HG03095 (cell line): ENCODE measurements at regions not wholly inside any gene's neighbourhood (a gene's known extent, or its start where the extent isn't known, plus 50 kb on each side); places are given as distances from the start of the nearest gene placed in this dataset.

Experiments
- ATAC-seq: cut with Tn5 transposase; IDR thresholded peaks from one replicate; pipeline ENCODE4 v1.9.1; 2021; ENCODE audit warnings: moderate library complexity; ENCODE audit not compliant: unreplicated experiment

- no peak for ATAC-seq
These were observed 1256.5 kb downstream of the STIM2 start for GRCh38 chr4:28117084-28117682.

DNA sequence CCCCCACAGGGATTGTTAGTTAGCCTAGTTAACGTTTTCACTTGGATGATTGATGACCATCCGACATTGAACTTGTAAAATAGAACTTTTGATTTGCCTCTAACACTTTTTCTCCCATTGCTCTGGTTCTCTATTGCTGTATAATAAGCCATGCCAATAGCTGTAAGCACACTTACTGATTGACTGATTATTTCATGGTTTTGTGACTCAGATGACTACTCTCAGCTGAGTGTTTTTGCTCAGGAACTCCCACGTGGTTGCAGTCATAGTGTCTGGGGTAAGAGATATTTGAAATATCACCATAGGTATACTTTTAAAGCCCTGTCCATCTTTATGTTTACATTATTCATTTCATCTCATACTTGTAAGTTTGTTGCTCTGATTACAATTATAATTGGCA is 1285.5 kb downstream of the STIM2 start:
- no peak for ATAC-seq

- ATAC-seq = no peak
These were observed 1287.6 kb downstream of the STIM2 start for GRCh38 chr4:28148221-28148620.

DNA sequence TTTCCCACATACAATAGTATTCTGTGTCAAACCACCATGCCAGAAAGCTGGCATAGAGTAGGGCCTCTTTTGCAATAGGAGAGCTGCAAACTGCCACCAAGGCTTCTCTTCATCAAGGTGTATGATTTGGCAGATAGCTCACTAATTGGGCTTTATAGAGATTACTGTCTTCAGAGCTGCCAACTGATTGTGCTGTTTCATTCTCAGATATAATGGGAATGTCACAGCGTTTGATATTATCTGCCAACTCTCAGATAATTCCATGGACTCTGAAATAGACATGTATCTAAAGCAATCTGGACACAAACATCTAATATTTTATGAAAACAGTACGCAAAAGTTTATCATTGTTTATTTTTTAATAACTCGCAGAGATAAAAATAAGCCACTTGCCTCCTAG is 1289.1 kb downstream of the STIM2 start:
- ATAC-seq = no peak

DNA sequence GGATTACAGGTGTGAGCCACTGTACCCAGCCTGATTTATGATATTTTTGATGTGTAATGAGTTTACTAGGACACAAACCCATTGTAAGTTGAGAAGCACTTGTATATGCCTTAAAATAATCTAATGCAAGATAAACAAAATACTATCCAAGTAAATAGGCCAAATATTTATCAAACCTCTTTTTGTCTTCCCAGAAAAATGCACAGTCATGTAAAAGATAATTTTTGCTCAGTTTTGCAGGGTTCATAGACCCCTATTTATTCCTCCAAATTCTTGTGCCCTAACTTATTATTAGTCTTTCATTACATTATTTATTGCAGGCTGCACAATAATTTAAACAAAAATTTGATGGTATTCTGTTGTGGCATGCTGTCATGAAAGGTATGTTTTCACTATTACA is 1290.7 kb downstream of the STIM2 start:
- ATAC-seq = no peak

- no peak for ATAC-seq
These were observed 1306.8 kb downstream of the STIM2 start for GRCh38 chr4:28167411-28167810.

DNA sequence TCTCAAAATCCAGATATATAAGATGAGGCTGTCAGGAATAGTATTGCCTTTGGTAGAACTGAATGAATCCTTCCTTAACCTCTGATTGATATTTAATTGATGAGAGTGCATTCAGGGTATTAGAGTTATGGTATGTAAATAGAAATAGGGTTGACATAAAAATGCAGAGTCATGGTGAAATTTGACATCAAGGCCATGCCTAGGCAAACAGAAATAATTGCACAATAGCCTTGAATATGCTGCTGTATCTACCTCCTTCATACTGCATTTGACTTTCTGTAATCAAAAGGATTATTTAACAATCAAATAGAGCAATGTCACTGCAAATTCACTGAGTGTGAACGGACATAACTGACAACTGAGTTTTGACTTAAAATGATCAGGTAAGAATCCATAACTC is 1316.3 kb downstream of the STIM2 start:
- no peak for ATAC-seq

GRCh38 chr4:28177641-28178040 is 1317.0 kb downstream of the STIM2 start:
- ATAC-seq = no peak

GRCh38 chr4:28179126-28179525 is 1318.5 kb downstream of the STIM2 start:
- ATAC-seq = no peak

DNA sequence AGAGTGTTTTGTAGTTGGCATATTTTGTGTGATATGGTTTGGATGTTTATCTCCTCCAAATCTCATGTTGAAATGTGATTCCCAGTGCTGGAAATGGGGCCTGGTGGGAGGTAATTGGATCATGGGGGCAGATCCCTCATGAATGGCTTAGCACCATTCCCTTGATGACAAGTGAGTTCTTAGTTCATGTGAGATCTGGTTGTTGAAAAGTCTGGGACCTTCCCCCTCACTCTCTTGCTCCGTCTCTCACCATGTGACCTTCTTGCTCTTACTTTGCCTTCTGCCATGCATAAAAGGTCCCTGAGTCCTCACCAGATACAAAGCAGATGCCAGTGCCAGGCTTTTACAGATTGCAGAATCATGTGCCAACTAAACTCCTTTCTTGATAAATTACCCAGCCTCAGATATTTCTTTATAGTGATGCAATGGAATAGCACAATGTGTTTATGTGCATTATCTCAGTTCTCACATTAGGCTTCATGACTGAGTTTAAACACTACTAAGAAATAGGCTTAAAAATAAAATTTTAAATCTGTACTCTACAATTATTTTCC is 1348.8 kb downstream of the STIM2 start:
- ATAC-seq = no peak

DNA sequence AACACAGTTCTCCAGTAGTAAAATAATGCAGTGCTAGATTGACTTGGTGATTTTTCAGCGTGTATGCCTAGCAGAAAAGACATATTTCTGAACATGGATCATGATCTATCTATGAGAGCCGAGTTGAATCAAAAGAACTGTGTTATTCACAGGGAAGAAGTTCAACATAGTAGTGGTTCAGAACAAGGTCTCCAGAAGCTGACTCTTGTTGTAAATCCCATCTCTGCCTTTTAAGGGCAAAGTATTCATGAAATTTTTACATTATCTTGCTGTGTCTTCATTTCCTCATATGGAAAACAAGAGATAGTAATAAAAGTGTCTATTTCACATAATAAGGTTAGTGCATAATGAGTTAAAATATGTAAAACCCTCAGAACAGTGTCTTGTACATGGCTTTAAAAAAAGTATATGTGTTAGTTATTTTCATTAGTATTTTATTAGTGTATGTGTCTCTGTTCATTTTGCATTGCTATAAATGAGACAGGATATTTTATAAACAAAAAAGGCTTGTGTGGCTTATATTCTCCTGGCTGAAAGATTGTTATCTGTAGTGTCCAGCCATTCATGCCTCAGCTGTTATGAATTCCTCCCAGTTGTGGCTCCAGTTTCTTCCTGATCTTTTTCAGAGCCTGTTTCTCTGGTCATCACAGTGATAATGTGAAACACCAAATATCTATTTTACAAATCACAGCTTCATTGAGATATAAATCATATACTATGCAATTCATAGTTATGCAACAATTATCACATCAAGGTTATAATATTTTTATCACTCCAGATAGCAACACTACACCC is 1351.2 kb downstream of the STIM2 start:
- no peak for ATAC-seq

GRCh38 chr4:28221536-28221935 is 1360.9 kb downstream of the STIM2 start:
- no peak for ATAC-seq

DNA sequence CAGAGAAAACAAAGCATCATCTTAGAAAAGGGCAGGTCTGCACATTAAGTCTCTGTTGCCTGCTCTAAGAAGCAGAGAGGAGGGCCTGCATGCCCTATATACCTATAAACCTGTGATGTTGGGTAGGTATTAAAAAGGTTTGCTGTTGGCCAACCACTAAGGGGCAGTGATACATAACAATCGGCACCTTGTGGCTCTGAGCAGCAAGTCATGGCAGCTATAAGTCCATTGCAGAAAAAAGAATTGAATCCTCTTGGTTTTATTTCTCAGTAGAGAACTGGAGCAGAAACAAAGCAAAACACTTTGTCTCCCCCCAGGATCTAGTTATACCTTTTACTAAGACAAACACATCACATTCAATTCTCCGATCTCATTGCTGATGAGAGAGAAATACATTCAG is 1364.4 kb downstream of the STIM2 start:
- ATAC-seq = no peak

- ATAC-seq = no peak
These were observed 1365.2 kb downstream of the STIM2 start for GRCh38 chr4:28225689-28226353.

DNA sequence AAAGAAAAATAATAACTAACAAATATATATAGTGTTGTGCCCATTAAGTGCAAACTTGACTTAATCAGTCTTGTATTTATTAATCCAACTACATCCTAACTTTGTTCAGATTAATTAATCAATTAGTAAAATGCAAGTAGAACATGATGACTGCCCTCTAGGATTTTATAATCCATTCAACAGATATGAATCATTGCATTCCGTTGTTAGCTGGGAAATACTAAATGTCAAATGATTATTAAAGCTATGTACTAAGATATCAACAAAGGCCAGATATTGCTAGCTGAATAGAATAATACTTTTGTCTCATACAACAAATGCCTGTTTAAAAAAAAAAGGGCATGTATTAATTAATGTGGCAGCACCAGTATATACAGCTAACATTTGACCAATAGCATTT is 1366.3 kb downstream of the STIM2 start:
- no peak for ATAC-seq

- no peak for ATAC-seq
These were observed 1367.1 kb downstream of the STIM2 start for GRCh38 chr4:28227764-28228163.

DNA sequence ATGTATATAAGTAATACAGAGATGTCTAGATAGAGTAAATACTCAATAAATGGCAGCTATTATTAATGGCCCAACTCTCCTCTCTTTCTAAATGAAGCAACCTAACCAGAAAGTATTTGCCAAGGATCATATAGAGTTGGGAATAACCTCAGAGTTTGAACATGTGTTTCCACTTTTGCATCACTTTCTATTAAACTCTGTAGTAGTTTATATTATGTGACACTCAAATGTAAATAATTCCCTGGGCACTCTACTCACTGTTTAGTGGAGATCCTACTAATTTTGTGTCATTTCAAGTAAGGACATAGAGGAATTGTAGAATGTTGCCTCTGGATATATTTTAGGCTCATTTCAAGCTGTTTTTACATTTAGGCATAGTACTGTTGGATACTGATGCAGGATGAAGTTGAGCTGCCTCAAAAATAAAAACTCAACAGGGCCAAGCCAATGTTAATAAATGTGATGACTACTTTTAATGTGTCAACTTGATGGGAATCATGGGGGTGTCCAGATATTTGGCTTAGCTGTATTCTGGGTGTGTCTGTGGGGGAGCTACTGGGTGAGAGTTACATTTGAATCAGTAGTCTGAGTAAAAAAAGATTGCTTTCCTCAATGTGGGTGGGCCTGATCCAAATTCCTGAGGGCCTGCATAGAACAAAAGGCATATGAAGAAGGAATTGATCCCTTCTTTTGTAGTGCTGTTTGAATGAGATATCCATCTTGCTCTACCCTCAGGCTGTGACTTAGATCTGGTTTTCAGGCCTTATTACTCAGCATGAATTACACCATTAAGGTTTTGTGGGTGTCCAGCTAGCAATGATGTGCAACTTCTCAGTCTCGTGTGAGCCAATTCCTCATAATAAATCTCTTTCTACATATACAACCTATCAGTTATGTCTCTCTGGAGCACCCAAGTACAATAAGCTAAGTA is 1368.2 kb downstream of the STIM2 start:
- ATAC-seq = no peak

GRCh38 chr4:28232376-28232775 is 1371.7 kb downstream of the STIM2 start:
- ATAC-seq = no peak

DNA sequence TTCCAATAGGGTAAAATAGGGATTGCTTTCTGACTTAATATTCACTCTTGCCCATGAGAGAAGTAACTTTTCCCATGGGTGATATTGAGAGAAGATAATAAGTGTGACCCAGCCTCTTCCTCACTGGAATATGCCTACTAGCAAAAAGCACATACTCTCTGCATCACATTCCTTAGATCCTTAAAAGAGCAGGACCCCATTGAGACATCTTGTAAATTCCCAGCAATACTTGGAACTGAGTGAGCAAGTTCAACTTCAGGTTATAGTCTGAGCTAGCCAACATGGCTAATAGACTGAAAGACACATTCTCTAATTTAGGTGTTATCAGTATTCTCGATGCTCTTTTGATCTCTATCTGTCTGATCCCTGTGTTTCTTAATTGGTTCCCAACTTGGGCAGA is 1372.3 kb downstream of the STIM2 start:
- ATAC-seq = no peak

DNA sequence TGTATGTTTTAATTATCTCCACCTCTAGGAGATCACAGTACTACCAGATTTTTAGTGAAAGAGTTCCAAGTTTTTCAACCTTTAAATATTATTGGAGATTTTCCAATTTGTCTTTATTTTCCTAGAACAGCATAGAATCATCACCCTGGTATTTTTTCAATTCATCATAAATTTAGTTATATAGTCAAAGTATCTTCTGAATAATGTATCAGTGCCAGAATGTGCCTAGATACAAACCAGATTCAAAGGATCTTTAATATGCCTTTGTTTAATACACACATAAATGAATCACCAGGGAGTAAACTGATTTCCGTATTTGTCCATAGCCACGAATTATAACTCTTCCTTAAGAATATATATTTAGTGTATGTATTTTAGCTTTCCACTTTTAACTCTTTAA is 1373.1 kb downstream of the STIM2 start:
- ATAC-seq = no peak

GRCh38 chr4:28238876-28239275 is 1378.2 kb downstream of the STIM2 start:
- no peak for ATAC-seq
